22Rv1 (cell line): ENCODE measurements at regions not wholly inside any gene's neighbourhood (a gene's known extent, or its start where the extent isn't known, plus 50 kb on each side); places are given as distances from the start of the nearest gene placed in this dataset.
A peak's percentile ranks its signal among the peaks of the same experiment; 100 is the strongest.

Source experiments
- ZFX ChIP-seq: fragments of 450-650 bp; IDR thresholded peaks from 2 replicates; pipeline ENCODE4 v1.6.1; 2017; ENCODE audit warnings: antibody characterized with exemption, borderline replicate concordance
- TF ChIP-seq, protein P1 (sequence below): fragments of 450-650 bp; IDR thresholded peaks from 2 replicates; pipeline ENCODE4 v1.5.1; 2017; ENCODE audit warnings: mild to moderate bottlenecking

GRCh38 chr16:86158688-86159360, 259.9 kb downstream of the IRF8 start:
- TF ChIP-seq, protein P1, sequence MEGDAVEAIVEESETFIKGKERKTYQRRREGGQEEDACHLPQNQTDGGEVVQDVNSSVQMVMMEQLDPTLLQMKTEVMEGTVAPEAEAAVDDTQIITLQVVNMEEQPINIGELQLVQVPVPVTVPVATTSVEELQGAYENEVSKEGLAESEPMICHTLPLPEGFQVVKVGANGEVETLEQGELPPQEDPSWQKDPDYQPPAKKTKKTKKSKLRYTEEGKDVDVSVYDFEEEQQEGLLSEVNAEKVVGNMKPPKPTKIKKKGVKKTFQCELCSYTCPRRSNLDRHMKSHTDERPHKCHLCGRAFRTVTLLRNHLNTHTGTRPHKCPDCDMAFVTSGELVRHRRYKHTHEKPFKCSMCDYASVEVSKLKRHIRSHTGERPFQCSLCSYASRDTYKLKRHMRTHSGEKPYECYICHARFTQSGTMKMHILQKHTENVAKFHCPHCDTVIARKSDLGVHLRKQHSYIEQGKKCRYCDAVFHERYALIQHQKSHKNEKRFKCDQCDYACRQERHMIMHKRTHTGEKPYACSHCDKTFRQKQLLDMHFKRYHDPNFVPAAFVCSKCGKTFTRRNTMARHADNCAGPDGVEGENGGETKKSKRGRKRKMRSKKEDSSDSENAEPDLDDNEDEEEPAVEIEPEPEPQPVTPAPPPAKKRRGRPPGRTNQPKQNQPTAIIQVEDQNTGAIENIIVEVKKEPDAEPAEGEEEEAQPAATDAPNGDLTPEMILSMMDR: peak; percentile 32
- no peak for TF ChIP-seq ZFX
